Kidney (tissue), 13 donors: ENCODE measurements at regions not wholly inside any gene's neighbourhood (a gene's known extent, or its start where the extent isn't known, plus 50 kb on each side); places are given as distances from the start of the nearest gene placed in this dataset.

Experiments
- DNase-seq, 5 donors: peaks; one replicate each; pipeline ENCODE4 v3.0.0-alpha.2; 2013 to 2020
- FAIRE-seq: peaks from 2 replicates; lab custom pipeline; 2012; peaks lifted over from hg19 to GRCh38; lab: Jason Lieb, UNC
- H3K27ac ChIP-seq, 2 donors: one replicate each; pipeline ENCODE4 v1.7.0; 2013; ENCODE audit warnings: low read depth in 2 of 2, low read length in 2 of 2, inconsistent platforms in 1 of 2
- H3K27me3 ChIP-seq: one replicate; pipeline ENCODE4 v1.7.1; 2013; ENCODE audit warnings: low read length, inconsistent platforms; ENCODE audit not compliant: control insufficient read depth, insufficient read depth
- H3K36me3 ChIP-seq, 3 donors: one replicate each; pipeline versions ENCODE4 v1.7.0 to v1.7.1; 2013; ENCODE audit warnings: low read length in 3 of 3, control low read depth in 1 of 3, inconsistent platforms in 1 of 3; ENCODE audit not compliant: insufficient read depth in 3 of 3, control insufficient read depth in 2 of 3
- H3K4me1 ChIP-seq, 3 donors: one replicate each; pipeline versions ENCODE4 v1.7.0 to v1.7.1; 2013; ENCODE audit warnings: low read length in 3 of 3, inconsistent platforms in 1 of 3, low read depth in 1 of 3; ENCODE audit not compliant: control insufficient read depth in 2 of 3, insufficient read depth in 2 of 3
- H3K4me3 ChIP-seq, 3 donors: one replicate each; pipeline versions ENCODE4 v1.7.0 to v1.8.1; 2013; ENCODE audit warnings: low read length in 3 of 3, control low read depth in 1 of 3, inconsistent platforms in 1 of 3
- H3K9ac ChIP-seq, 3 donors: one replicate each; pipeline versions ENCODE4 v1.7.0 to v1.7.1; 2013; ENCODE audit warnings: low read length in 3 of 3, control low read depth in 1 of 3, inconsistent platforms in 1 of 3
- H3K9me3 ChIP-seq, 3 donors: one replicate each; pipeline versions ENCODE4 v1.7.0 to v1.7.1; 2013; ENCODE audit warnings: low read length in 3 of 3, control low read depth in 1 of 3, inconsistent platforms in 1 of 3; ENCODE audit not compliant: control insufficient read depth in 2 of 3, insufficient read depth in 1 of 3
- CTCF ChIP-seq: IDR thresholded peaks from 3 replicates; pipeline ENCODE4 v1.5.1; 2012; ENCODE audit warnings: mild to moderate bottlenecking, moderate library complexity, borderline replicate concordance; ENCODE audit not compliant: insufficient read depth; ENCODE audit errors: extremely low read depth
- intact Hi-C: fragments of 100-400 bp; cut with DNase I; formaldehyde crosslinking; loops from one replicate; pipeline ENCODE4 v1.11.1; 2022
- donor health status: control.
- donor health status: control.
- donor health status: control.
- donor health status: control.
- donor health status: control.
- donor health status: DM: yes; HTN: yes; CAD: no.
- donor health status: Normal renal cell carcinoma (clear cell type).

GRCh38 chr7:378551-379455, 88.8 kb downstream of the FOXL3 start:
- peak overlapping the region in 1 of 3 donors; percentile 43 for H3K4me3 ChIP-seq
- DNase-seq (peak in 2 of 5 donors; percentile 10 to 88), FAIRE-seq (no peak)
- intact Hi-C loops, result no loop called here
- no peak for TF ChIP-seq CTCF
- no peak overlapping the region for H3K9ac ChIP-seq
- H3K36me3 ChIP-seq, result no peaks in the 10 kb centered on the region
- peaks cover 0 to 3% (median 0%) of the 10 kb centered on the region in 3 donors for H3K4me1 ChIP-seq
- peaks cover 0 to 15% (median 0%) of the 10 kb centered on the region in 3 donors for H3K9me3 ChIP-seq
- H3K27ac ChIP-seq, result no peak overlapping the region
- H3K27me3 ChIP-seq, result no peaks in the 10 kb centered on the region

GRCh38 chr7:379456-380138, 89.6 kb downstream of the FOXL3 start:
- FAIRE-seq (no peak), DNase-seq (peak; percentile 64 to 85 (median 74))
- no peak overlapping the region for H3K9ac ChIP-seq
- no peaks in the 10 kb centered on the region for H3K27me3 ChIP-seq
- H3K4me1 ChIP-seq, result peaks cover 0 to 3% (median 0%) of the 10 kb centered on the region in 3 donors
- H3K27ac ChIP-seq, result no peak overlapping the region
- H3K4me3 ChIP-seq, result peak overlapping the region in 1 of 3 donors; percentile 43
- H3K36me3 ChIP-seq, result no peaks in the 10 kb centered on the region
- no peak for TF ChIP-seq CTCF
- intact Hi-C loops, result no loop called here
- H3K9me3 ChIP-seq, result peaks cover 0 to 20% (median 0%) of the 10 kb centered on the region in 3 donors

- Histone ChIP-seq H3K4me1 (peaks cover 0 to 3% (median 0%) of the 10 kb centered on the region in 3 donors), H3K27me3 (no peaks in the 10 kb centered on the region), H3K27ac (no peak overlapping the region), H3K9ac (no peak overlapping the region), H3K9me3 (peaks cover 0 to 23% (median 0%) of the 10 kb centered on the region in 3 donors), H3K4me3 (no peak overlapping the region), H3K36me3 (no peaks in the 10 kb centered on the region)
- TF ChIP-seq CTCF, result no peak
- intact Hi-C loops, result no loop called here
- FAIRE-seq (no peak), DNase-seq (peak in 1 of 5 donors; percentile 30)
Measured at GRCh38 chr7:380139-380485, 90.1 kb downstream of the FOXL3 start.
